Activated naive CD8-positive, alpha-beta T cell treated with anti-CD3 and anti-CD28 coated beads for 36 hours (primary cell): ENCODE measurements at regions not wholly inside any gene's neighbourhood (a gene's known extent, or its start where the extent isn't known, plus 50 kb on each side); places are given as distances from the start of the nearest gene placed in this dataset.

ENCODE experiments used
- DNase-seq: peaks from one replicate; pipeline ENCODE4 v3.0.0; 2021
- H3K27ac Mint-ChIP-seq: one replicate; pipeline ENCODE4 v1.8.0; 2022; ENCODE audit warnings: mild to moderate bottlenecking, moderate library complexity, mixed read lengths
- H3K27me3 Mint-ChIP-seq: one replicate; pipeline ENCODE4 v1.8.0; 2022; ENCODE audit warnings: mild to moderate bottlenecking, mixed read lengths
- H3K36me3 Mint-ChIP-seq: one replicate; pipeline ENCODE4 v1.8.0; 2021; ENCODE audit warnings: mild to moderate bottlenecking, mixed read lengths
- H3K4me1 Mint-ChIP-seq: one replicate; pipeline ENCODE4 v1.8.0; 2021; ENCODE audit warnings: mixed read lengths
- H3K4me3 Mint-ChIP-seq: one replicate; pipeline ENCODE4 v1.8.0; 2022; ENCODE audit warnings: mild to moderate bottlenecking, moderate library complexity, mixed read lengths
- H3K9me3 Mint-ChIP-seq: one replicate; pipeline ENCODE4 v1.8.0; 2022; ENCODE audit warnings: mixed read lengths

GRCh38 chr7:89772276-89772675 is 382.0 kb upstream of the STEAP1 start:
- H3K27me3 Mint-ChIP-seq: peaks cover 3% of the 10 kb centered on the region
- no peak overlapping the region for H3K27ac Mint-ChIP-seq
- no peak for DNase-seq
- no peak overlapping the region for H3K4me3 Mint-ChIP-seq
- no peaks in the 10 kb centered on the region for H3K36me3 Mint-ChIP-seq
- no peaks in the 10 kb centered on the region for H3K9me3 Mint-ChIP-seq
- H3K4me1 Mint-ChIP-seq: no peaks in the 10 kb centered on the region

- H3K4me3 Mint-ChIP-seq: no peak overlapping the region
- peaks cover 3% of the 10 kb centered on the region for H3K27me3 Mint-ChIP-seq
- no peaks in the 10 kb centered on the region for H3K36me3 Mint-ChIP-seq
- H3K4me1 Mint-ChIP-seq: no peaks in the 10 kb centered on the region
- H3K27ac Mint-ChIP-seq: no peak overlapping the region
- DNase-seq: no peak
- no peaks in the 10 kb centered on the region for H3K9me3 Mint-ChIP-seq
Measured at GRCh38 chr7:89773611-89774010, 380.7 kb upstream of the STEAP1 start.

- Mint-ChIP-seq H3K36me3 (no peaks in the 10 kb centered on the region), H3K27me3 (peaks cover 3% of the 10 kb centered on the region), H3K27ac (no peak overlapping the region), H3K9me3 (no peaks in the 10 kb centered on the region), H3K4me3 (no peak overlapping the region), H3K4me1 (no peaks in the 10 kb centered on the region)
- no peak for DNase-seq
Measured at GRCh38 chr7:89775459-89775858, 378.8 kb upstream of the STEAP1 start.

GRCh38 chr7:89776980-89777379 is 377.3 kb upstream of the STEAP1 start:
- Mint-ChIP-seq H3K36me3 (no peaks in the 10 kb centered on the region), H3K9me3 (no peaks in the 10 kb centered on the region), H3K27me3 (peaks cover 3% of the 10 kb centered on the region), H3K4me1 (no peaks in the 10 kb centered on the region), H3K27ac (no peak overlapping the region), H3K4me3 (no peak overlapping the region)
- DNase-seq: no peak

- DNase-seq: no peak
- Mint-ChIP-seq H3K9me3 (no peaks in the 10 kb centered on the region), H3K36me3 (no peaks in the 10 kb centered on the region), H3K27me3 (peaks cover 3% of the 10 kb centered on the region), H3K4me1 (no peaks in the 10 kb centered on the region), H3K4me3 (no peak overlapping the region), H3K27ac (no peak overlapping the region)
Measured at GRCh38 chr7:89777499-89777898, 376.8 kb upstream of the STEAP1 start.

- Mint-ChIP-seq H3K36me3 (no peaks in the 10 kb centered on the region), H3K4me1 (no peaks in the 10 kb centered on the region), H3K27ac (no peak overlapping the region), H3K9me3 (no peaks in the 10 kb centered on the region), H3K4me3 (no peak overlapping the region), H3K27me3 (peaks cover 5% of the 10 kb centered on the region)
- no peak for DNase-seq
Measured at GRCh38 chr7:89780291-89780690, 374.0 kb upstream of the STEAP1 start.

GRCh38 chr7:89796481-89796880 is 357.8 kb upstream of the STEAP1 start:
- H3K4me3 Mint-ChIP-seq: no peak overlapping the region
- no peaks in the 10 kb centered on the region for H3K27me3 Mint-ChIP-seq
- no peaks in the 10 kb centered on the region for H3K4me1 Mint-ChIP-seq
- no peaks in the 10 kb centered on the region for H3K9me3 Mint-ChIP-seq
- H3K27ac Mint-ChIP-seq: no peak overlapping the region
- DNase-seq: no peak
- no peaks in the 10 kb centered on the region for H3K36me3 Mint-ChIP-seq

GRCh38 chr7:89797965-89798598 is 356.2 kb upstream of the STEAP1 start:
- no peak overlapping the region for H3K27ac Mint-ChIP-seq
- H3K36me3 Mint-ChIP-seq: no peaks in the 10 kb centered on the region
- H3K4me3 Mint-ChIP-seq: no peak overlapping the region
- no peaks in the 10 kb centered on the region for H3K27me3 Mint-ChIP-seq
- no peaks in the 10 kb centered on the region for H3K9me3 Mint-ChIP-seq
- DNase-seq: no peak
- H3K4me1 Mint-ChIP-seq: no peaks in the 10 kb centered on the region

GRCh38 chr7:89798599-89798996 is 355.7 kb upstream of the STEAP1 start:
- no peak overlapping the region for H3K27ac Mint-ChIP-seq
- DNase-seq: no peak

GRCh38 chr7:89800761-89801160 is 353.5 kb upstream of the STEAP1 start:
- Mint-ChIP-seq H3K9me3 (no peaks in the 10 kb centered on the region), H3K4me3 (no peak overlapping the region), H3K4me1 (no peaks in the 10 kb centered on the region), H3K36me3 (no peaks in the 10 kb centered on the region), H3K27ac (no peak overlapping the region), H3K27me3 (no peaks in the 10 kb centered on the region)
- no peak for DNase-seq

More at GRCh38 chr7:89798599-89798996, 355.7 kb upstream of the STEAP1 start:
- Mint-ChIP-seq H3K36me3 (no peaks in the 10 kb centered on the region), H3K9me3 (no peaks in the 10 kb centered on the region), H3K4me3 (no peak overlapping the region), H3K4me1 (no peaks in the 10 kb centered on the region), H3K27me3 (no peaks in the 10 kb centered on the region)

- H3K27ac Mint-ChIP-seq: no peak overlapping the region
- peaks cover 4% of the 10 kb centered on the region for H3K27me3 Mint-ChIP-seq
- peaks cover 9% of the 10 kb centered on the region for H3K9me3 Mint-ChIP-seq
- H3K36me3 Mint-ChIP-seq: no peaks in the 10 kb centered on the region
- H3K4me3 Mint-ChIP-seq: no peak overlapping the region
- no peak for DNase-seq
- H3K4me1 Mint-ChIP-seq: no peaks in the 10 kb centered on the region
Measured at GRCh38 chr7:89809291-89809690, 345.0 kb upstream of the STEAP1 start.

- peaks cover 2% of the 10 kb centered on the region for H3K9me3 Mint-ChIP-seq
- H3K36me3 Mint-ChIP-seq: no peaks in the 10 kb centered on the region
Measured at GRCh38 chr7:89813081-89813480, 341.2 kb upstream of the STEAP1 start.

GRCh38 chr7:89826121-89826520 is 328.1 kb upstream of the STEAP1 start:
- Mint-ChIP-seq H3K36me3 (no peaks in the 10 kb centered on the region), H3K27ac (no peak overlapping the region), H3K4me3 (no peak overlapping the region), H3K27me3 (no peaks in the 10 kb centered on the region), H3K4me1 (no peaks in the 10 kb centered on the region), H3K9me3 (no peaks in the 10 kb centered on the region)
- no peak for DNase-seq

More at GRCh38 chr7:89813081-89813480, 341.2 kb upstream of the STEAP1 start:
- peaks cover 4% of the 10 kb centered on the region for H3K27me3 Mint-ChIP-seq
- H3K27ac Mint-ChIP-seq: no peak overlapping the region
- no peak overlapping the region for H3K4me3 Mint-ChIP-seq
- DNase-seq: no peak
- no peaks in the 10 kb centered on the region for H3K4me1 Mint-ChIP-seq

GRCh38 chr7:89826557-89826956 is 327.7 kb upstream of the STEAP1 start:
- Mint-ChIP-seq H3K27me3 (no peaks in the 10 kb centered on the region), H3K4me3 (no peak overlapping the region), H3K4me1 (no peaks in the 10 kb centered on the region), H3K9me3 (no peaks in the 10 kb centered on the region), H3K27ac (no peak overlapping the region), H3K36me3 (no peaks in the 10 kb centered on the region)
- DNase-seq: no peak

- DNase-seq: no peak
- no peak overlapping the region for H3K27ac Mint-ChIP-seq
- no peaks in the 10 kb centered on the region for H3K27me3 Mint-ChIP-seq
- no peaks in the 10 kb centered on the region for H3K36me3 Mint-ChIP-seq
- no peak overlapping the region for H3K4me3 Mint-ChIP-seq
- H3K4me1 Mint-ChIP-seq: no peaks in the 10 kb centered on the region
- H3K9me3 Mint-ChIP-seq: no peaks in the 10 kb centered on the region
Measured at GRCh38 chr7:89837515-89837914, 316.8 kb upstream of the STEAP1 start.

GRCh38 chr7:89839329-89839728 is 314.9 kb upstream of the STEAP1 start:
- Mint-ChIP-seq H3K36me3 (no peaks in the 10 kb centered on the region), H3K27ac (no peak overlapping the region), H3K4me1 (no peaks in the 10 kb centered on the region), H3K4me3 (no peak overlapping the region), H3K27me3 (no peaks in the 10 kb centered on the region), H3K9me3 (no peaks in the 10 kb centered on the region)
- no peak for DNase-seq
